ENCODE measurements at regions not wholly inside any gene's neighbourhood (a gene's known extent, or its start where the extent isn't known, plus 50 kb on each side); places are given as distances from the start of the nearest gene placed in this dataset.

GRCh38 chr5:96155147-96155546, 193.5 kb upstream of the ELL2 start:
- in situ Hi-C loops (cut with HindIII; ENCODE audit: low pct_unique_long_range_greater_than_20kb, low sequenced_read_pairs) (no loop called here), intact Hi-C loops (cut with micrococcal nuclease; ENCODE audit: unreplicated experiment) (no loop called here)
- Histone ChIP-seq H3K27me3 (ENCODE audit: control insufficient read depth, insufficient read depth, low read length) (no peaks in the 10 kb centered on the region), H3K9me3 (ENCODE audit: control insufficient read depth, insufficient read depth, low read depth, low read length) (no peaks in the 10 kb centered on the region), H3K4me3 (ENCODE audit: low read depth in 2 of 2, low read length in 2 of 2) (no peak overlapping the region), H3K4me1 (ENCODE audit: control insufficient read depth, insufficient read depth, low read length) (0 out of 2 replicates have a peak, but pooled peaks cover under 1% of the 10 kb centered on the region), H3K36me3 (ENCODE audit: control insufficient read depth, insufficient read depth, low read length) (no peaks in the 10 kb centered on the region), H3K27ac (ENCODE audit: low read length) (no peak overlapping the region)
- ChIA-PET CTCF (no interaction called here), POLR2A (no interaction called here)
- BruUV-seq (replicated peaks), result no TSS peak
- ATAC-seq (no peak), DNase-seq (ENCODE audit: low read depth, low spot score) (no peak)
- TF ChIP-seq, protein P1, sequence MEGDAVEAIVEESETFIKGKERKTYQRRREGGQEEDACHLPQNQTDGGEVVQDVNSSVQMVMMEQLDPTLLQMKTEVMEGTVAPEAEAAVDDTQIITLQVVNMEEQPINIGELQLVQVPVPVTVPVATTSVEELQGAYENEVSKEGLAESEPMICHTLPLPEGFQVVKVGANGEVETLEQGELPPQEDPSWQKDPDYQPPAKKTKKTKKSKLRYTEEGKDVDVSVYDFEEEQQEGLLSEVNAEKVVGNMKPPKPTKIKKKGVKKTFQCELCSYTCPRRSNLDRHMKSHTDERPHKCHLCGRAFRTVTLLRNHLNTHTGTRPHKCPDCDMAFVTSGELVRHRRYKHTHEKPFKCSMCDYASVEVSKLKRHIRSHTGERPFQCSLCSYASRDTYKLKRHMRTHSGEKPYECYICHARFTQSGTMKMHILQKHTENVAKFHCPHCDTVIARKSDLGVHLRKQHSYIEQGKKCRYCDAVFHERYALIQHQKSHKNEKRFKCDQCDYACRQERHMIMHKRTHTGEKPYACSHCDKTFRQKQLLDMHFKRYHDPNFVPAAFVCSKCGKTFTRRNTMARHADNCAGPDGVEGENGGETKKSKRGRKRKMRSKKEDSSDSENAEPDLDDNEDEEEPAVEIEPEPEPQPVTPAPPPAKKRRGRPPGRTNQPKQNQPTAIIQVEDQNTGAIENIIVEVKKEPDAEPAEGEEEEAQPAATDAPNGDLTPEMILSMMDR (IDR thresholded peaks at IDR 0.05), result no peak
- TF ChIP-seq SIN3A (IDR thresholded peaks at IDR 0.05; ENCODE audit: borderline replicate concordance, insufficient read depth, low read depth, low read length) (no peak), POLR2AphosphoS5 (IDR thresholded peaks at IDR 0.05; ENCODE audit: low read depth, low read length) (no peak), REST (IDR thresholded peaks at IDR 0.05; ENCODE audit: insufficient read depth in 1 of 2, low read depth in 2 of 2, low read length in 1 of 2) (no peak), TCF7L2 (IDR thresholded peaks at IDR 0.05; ENCODE audit: low read depth, low read length) (no peak)

GRCh38 chr5:96151891-96152290, 190.2 kb upstream of the ELL2 start:
- TF ChIP-seq POLR2AphosphoS5 (IDR thresholded peaks at IDR 0.05; ENCODE audit: low read depth, low read length), result no peak
- TF ChIP-seq, protein P1 (IDR thresholded peaks at IDR 0.05), result no peak
- no peak for TF ChIP-seq TCF7L2 (IDR thresholded peaks at IDR 0.05; ENCODE audit: low read depth, low read length)
- no peak for TF ChIP-seq SIN3A (IDR thresholded peaks at IDR 0.05; ENCODE audit: borderline replicate concordance, insufficient read depth, low read depth, low read length)
- no peak for TF ChIP-seq REST (IDR thresholded peaks at IDR 0.05; ENCODE audit: insufficient read depth in 1 of 2, low read depth in 2 of 2, low read length in 1 of 2)
- BruUV-seq (replicated peaks), result no TSS peak
- Histone ChIP-seq H3K36me3 (ENCODE audit: control insufficient read depth, insufficient read depth, low read length) (no peaks in the 10 kb centered on the region), H3K4me3 (ENCODE audit: low read depth in 2 of 2, low read length in 2 of 2) (no peak overlapping the region), H3K27me3 (ENCODE audit: control insufficient read depth, insufficient read depth, low read length) (no peaks in the 10 kb centered on the region), H3K9me3 (ENCODE audit: control insufficient read depth, insufficient read depth, low read depth, low read length) (no peaks in the 10 kb centered on the region), H3K27ac (ENCODE audit: low read length) (peak overlapping the region; percentile 29; the same call in 1 of the 2 replicates), H3K4me1 (ENCODE audit: control insufficient read depth, insufficient read depth, low read length) (peaks cover 5% of the 10 kb centered on the region; the same call in 1 of the 2 replicates)
- POLR2A ChIA-PET, result no interaction called here
- CTCF ChIA-PET, result no interaction called here
- DNase-seq (ENCODE audit: low read depth, low spot score) (no peak), ATAC-seq (no peak)
- in situ Hi-C loops (cut with HindIII; ENCODE audit: low pct_unique_long_range_greater_than_20kb, low sequenced_read_pairs), result no loop called here
- intact Hi-C loops (cut with micrococcal nuclease; ENCODE audit: unreplicated experiment), result no loop called here
